ENCODE measurements at regions not wholly inside any gene's neighbourhood (a gene's known extent, or its start where the extent isn't known, plus 50 kb on each side); places are given as distances from the start of the nearest gene placed in this dataset.

DNA sequence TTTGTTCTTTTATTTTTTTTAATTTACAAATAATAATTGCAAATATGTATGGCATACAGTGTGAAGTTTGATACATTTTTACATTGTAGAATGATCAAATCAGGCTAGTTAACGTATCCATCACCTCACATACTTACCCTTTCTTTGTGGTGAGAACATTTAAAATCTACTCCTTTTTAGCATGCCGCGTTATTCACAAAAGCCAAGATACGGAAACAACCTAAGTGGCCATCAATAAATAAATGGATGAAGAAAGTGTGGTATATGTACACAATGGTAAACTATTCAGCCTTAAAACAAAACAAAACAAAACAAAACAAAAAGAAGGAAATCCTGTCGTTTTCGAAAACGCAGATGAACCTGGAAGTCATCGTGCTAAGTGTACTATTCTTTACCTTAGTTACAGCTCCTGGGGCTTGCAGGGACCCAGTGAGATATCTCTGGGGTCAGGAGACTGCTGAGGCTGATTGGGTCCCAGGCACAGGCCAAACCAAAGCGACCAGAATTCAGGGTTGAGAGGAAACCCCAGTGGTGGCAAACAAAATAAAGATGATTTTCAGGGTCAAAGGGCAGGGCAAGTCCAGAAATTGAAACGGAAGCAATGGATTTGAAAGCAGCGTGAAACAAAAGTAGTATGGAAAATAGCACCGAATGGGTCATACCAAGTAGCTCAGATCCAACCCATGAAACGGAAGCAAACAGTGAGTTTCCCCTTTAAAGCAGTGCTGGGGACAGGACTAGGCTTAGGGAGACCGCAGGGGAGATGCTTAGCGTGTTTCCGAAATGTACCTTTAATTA, 188.2 kb downstream of the PLPP3 start:
- no peak for DNase-seq (ENCODE audit: low spot score)

DNA sequence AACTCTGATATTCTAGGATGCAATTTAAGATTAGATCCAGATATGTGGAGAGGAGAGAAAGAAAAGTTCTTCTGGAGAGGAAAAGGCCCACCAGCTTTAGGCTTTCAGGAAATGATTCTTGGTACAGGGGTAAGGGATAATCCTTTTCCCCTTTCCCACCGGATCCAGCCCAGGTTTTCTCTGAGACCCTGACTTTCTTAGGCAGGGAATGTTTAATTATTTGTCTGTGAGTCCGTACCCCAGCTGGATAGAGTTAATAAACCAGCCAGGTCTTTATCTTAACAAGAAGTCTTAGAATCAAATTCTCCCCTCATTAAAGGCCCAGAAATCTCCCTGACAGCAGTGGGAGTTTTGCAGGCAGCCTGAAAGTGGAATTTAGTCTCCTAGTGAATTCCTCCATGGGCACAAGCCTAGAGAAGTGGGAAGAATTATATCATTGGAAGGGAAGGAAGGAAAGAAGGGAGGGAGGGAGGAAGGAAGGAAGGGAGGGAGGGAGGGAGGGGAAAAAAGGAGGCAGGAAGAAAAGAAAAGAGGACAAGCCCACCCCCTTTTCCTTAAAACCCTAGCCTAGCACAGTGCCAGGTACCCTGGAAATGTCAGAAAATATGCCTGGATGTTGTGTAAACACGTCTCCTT, 189.0 kb downstream of the PLPP3 start:
- DNase-seq (ENCODE audit: low spot score) = no peak

DNA sequence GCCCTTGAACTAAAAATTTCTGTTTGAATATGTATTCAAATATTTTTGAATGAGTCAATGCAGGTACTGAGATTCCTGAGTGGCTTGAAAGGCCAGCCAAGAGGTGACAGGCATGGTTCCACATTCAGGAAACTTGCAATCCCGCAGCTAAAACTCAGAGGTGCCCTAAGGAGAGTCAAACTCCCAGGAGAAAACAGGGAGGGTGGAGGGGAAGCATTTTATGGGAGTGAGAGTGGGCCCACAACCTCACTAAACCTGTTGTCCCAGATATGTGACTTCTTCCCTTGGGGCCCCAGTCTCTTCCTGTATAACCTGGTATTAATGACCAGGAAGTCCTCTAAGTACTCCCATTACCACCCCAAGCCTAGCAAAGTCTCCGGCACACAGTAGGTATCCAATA, 189.6 kb downstream of the PLPP3 start:
- no peak for DNase-seq (ENCODE audit: low spot score)

DNA sequence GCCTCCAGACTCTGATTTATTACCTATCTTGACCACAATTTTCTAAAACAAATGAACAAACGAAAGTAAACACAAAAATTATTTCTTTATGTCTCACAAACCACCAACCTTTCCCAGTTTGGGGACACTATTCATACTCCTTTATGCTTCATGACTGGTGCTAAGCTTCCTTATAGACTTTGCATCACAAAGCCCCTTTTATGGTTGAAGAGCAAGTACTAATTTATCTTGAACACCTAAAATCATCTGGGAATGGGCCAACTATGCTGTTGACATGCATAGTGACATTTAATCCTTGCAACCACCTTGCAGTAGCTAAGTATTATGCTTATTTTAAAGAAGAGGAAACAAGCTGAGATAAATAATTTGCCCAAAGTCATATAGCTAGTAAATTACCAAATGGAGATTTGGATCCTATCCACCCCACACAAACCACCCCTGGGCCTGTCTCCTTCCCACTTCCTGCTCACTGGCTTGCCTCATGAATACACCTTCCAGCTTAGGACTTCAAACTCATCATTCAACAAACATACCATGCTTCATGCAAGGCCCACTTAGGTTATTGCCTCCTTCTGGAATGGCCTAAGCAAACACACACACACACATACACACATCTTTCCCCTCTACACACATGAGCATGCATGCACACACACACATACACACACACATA, 192.2 kb downstream of the PLPP3 start:
- DNase-seq (ENCODE audit: low spot score) = no peak

DNA sequence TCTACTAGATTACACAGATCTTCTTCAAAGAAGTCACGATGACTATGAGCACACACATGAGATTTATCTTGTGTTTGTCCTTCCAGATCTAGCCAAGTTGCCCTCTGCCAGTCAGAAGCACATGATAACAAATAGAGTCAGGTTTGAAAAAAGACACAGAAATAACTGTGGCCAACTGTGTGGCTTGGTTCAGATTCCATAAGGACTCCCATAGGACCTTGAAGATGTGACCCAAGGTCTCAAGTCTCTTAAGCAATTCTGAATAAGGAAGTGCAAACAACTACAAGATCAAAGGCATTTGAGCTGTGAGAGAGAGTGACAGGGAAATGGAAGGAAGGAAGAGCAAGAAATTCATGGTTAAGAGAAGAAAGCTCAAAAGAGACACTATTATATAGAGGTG, 194.0 kb downstream of the PLPP3 start:
- DNase-seq (ENCODE audit: low spot score) = no peak

DNA sequence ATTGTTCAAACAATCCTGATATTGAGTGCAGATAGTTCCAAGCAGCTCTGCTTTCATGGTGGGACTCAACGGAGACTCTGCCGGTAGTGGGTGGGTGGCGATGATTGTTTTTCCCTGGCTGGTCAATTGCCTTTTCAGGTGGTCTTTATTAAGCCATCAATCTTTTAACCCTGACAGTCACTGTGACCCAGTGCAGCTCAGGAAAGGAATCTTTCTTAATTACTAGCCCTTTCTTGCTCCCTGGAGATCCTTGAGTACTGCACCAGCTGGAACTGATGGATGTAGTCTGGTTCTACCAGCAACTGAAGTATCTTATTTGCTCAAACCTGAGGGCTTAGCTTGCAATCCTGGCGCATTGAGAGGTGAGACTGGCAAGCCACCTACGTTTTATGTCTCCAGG, 196.4 kb downstream of the PLPP3 start:
- no peak for DNase-seq (ENCODE audit: low spot score)

DNA sequence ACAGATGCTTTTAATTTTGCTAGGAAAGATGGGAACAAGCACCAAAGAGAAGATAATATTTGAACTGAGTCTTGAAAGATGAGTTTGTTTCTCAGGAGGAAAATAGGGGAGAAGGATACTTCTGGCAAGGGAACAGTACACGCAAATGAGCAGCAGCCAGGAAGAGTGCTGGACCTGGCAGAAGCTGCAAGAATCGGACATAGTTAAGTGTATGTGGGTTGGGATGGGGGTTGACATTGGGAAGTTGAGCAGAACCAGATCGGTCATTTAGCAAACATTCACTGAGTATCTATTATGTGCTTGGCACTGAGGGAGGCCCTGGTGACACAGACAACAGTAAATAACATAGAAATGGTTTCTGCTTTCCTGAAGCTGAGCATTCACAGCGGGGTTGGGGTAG, 198.8 kb downstream of the PLPP3 start:
- no peak for DNase-seq (ENCODE audit: low spot score)

DNA sequence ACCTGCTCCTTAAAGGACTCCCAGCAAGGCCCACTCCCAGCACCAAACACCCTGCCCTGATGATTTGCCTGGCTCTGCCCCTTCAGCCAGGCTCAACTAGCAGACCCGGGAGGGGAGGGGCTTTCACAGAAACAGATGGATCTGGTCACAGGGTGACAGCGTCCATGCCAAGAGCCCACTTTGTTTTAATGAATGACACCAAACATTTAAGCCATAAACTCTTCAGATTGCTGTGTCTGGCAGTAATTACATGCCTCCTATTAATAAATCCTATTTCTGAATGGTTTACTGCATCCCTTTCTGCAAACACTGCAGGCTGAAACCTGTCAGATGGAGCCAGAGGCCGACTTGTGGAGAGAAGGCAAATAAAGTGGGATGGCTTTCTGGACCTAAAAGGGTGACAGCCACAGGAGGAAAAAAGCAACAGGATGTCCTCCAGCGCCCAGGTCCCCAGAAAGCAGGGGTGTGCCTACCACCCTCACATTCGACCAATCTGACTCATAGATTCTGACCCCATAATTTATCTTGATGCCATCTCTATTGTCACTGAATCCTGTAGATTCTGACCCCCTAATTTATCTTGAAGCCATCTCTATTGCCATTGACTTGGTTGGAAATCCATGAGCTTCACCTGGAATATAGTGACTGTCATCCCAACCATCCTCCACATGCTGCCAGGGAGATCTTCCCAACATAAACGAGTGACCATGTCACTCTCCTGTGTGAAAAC, 200.9 kb downstream of the PLPP3 start:
- no peak for DNase-seq (ENCODE audit: low spot score)

DNA sequence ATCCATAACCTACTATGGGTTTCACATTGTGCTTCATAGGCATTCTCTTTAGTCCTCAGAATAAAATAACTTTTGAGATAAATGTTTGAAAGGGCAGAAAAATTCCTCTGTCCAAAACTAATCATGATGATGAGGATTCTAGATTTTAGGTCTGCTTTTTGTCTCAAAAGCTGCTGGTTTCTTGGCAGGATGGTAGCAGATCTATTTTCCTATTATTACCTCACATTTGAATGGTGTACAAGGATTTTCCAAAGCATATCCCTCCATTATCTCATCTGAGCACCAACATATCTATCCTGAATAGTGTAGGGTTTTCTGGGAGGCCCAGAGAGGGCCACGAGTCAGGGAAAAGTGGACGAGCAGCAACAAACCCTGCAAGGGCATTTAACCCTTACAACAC, 201.9 kb downstream of the PLPP3 start:
- DNase-seq (ENCODE audit: low spot score) = no peak

DNA sequence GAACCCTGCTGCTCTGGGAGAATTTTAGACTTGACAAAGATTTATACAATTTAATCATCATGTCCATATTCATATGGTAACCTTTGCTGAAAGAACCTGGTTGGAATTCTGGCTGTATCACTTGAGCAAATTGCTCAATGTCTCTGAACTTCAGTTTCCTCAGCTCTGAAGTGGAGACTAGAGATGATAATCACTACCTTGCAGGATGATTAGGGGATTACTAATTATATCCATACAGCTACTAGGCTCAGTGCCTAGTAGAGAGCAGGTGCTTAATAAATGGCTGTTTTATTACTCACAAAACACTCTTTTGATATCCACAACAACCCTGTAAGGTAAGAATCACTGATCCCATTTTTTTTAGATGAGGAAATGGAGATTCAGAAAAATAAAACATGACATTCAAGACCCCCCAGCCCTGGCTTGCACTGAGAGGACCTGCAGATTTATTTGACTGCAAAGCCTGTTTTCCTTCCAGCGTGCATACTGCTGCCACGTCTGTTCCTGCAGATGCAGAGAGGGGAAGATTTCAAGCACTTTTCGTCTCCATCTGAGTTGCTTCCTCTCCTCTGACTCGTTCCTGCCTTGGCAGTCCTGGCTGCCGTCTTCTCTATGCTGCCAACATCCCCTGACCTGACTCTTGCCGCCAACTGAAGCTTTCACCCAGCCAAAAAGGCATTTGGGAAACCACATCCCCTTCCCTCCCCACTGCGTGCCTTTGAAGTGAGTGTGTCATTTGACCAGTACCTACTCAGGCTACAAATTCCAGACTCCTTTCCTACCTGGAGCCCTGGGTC, 203.0 kb downstream of the PLPP3 start:
- no peak for DNase-seq (ENCODE audit: low spot score)

DNA sequence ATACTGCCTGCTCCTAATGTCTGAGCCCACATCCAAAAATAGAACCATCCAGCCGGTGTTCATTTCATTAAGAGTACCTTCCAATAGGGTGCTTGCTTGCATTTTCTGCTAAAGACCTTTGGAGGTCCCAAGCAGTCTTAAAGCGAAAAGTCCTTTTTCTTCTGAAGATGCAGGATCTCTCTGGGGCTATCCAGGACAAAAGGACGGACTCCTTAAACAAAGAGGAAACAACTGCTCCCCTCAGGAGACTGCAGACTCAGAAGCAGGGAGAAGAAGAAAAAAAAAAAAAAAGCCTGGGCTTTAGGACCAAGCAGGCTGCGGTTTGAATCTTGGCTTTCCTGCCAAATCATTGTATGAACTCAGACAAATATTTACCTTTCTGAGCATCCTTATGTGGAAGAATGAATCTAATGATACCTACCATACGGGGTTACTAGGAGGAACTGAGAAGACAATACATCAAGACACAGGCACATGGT, 204.0 kb downstream of the PLPP3 start:
- DNase-seq (ENCODE audit: low spot score) = no peak

DNA sequence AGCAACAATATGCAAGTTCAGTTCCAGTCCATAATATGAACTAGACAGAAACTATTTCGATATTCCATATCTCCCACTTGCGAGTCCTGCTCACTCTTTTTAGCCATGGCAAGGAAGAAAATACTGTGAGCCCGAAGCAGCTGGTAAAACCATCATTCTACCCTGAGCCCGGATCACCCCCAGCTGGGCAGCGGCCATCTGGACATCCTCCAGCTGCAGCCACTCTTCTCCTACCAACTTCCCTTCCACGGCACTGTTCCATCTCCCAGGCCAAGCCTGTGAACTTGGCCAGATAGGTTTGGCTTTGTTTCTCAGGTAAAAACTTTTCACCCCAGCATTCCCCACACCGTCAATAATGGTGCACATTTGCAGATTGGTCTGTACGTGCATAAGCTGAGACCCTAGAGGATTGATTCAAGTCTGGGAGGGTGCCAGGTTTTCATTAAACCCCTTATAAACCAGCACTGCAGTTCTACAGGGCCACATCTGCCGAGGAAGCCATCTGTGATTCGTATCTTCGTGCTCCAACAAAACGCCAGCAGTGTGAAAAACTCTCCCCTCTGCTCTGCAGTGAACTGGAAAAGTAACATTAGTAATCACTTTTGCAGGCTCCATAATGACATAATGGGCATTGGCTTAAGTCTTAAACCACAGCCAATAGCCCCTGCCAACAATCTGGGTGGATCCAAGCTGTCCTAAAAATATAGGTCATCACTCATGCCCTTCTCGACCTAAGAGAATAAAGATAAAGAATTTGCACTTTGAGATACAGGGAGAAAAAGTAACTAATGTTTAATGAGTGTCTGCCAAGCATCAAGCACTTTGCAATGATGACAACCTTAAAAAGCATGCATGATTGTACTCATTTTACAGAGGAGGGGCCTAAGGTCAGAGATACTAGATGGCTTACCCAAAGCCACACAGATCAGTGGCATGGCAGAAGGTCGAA, 205.1 kb downstream of the PLPP3 start:
- DNase-seq (ENCODE audit: low spot score) = no peak

DNA sequence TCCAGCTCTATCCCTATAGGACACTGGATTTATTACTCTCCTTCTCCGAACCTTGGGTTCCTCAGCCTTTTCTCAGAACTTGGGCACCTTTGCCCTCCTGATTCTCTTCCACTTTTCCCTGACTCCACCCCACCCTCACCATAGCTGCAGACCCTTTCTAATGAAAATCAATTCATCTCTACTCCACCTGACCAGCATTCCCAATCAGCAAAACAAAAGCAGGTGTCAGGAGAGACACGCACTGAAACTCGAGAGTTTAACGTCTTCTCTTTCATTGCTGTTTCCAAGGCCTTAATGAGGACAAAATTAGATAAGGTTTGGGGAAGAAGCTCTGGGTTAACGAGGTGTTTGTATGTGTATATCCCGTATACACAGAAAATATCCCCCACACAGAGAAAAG, 208.8 kb downstream of the PLPP3 start:
- DNase-seq (ENCODE audit: low spot score) = no peak

DNA sequence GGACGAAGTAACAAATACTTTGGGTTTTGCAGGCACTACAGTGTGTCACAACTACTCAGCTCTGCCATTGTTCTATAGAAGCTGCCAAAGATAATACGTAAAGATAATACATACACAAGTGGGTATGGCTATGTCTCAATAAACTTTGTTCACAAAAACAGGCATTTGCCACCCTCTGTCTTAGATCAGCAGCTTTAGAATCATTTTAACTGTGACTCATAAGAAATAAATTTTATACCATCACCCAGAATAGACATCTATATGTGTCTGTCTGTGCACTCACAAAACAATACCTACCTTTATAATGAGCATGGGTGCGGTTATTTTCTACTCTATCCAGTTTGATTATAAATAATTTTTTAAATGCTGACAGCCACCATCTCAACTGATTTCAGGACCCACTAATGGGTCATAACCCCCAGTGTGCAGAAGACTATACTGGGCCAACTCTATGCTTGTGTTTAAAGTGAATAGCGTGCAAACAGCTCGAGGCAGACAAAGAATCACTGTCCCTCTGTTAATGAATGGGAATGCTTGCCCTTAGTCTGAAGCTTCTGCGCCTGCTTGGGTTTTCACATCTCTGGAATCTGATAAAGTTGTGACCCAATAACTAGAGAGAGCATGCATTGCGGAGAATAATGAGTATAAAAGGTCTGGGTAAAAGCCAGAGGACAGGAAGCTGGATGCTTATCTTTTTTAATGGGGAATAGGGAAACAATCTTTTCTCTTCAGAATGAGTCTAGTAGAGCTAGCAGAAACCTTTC, 216.2 kb downstream of the PLPP3 start:
- no peak for DNase-seq (ENCODE audit: low spot score)

DNA sequence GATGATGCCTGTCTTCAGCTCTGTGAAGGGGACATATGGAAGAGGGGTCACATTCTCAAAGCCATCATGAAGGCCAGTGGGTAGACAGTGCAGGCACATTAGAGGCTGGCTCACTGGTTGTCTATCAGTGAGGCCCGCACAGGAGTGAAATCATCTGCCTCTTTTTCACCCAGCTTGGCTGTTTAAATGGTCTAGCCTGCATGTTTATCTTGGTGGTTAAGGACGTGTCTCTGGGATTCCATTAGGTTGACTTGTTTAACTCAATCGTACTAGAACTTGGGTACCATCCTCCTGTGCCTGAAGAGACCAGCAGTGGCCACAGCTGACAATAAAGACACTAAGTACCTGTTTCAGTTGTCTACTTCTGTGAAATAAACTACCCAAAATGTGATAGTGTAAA, 219.3 kb downstream of the PLPP3 start:
- DNase-seq (ENCODE audit: low spot score) = no peak

DNA sequence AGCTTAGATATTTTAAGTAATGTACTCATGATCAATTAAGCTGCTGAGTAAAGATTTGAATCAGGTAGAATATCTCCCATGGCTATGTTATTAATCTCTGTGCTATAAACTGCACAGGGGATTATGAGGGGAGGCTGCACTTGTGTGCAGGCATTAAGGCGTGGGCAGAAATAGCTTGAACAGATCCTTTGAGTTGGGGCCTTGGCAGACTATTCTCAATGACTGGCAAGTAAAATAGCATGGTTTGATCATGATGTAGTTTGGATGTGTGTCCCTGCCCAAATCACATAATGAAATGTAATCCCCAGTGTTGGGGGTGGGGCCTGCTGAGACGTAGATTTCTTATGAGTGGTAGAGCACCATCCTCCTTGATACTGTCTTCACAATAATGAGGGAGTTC, 220.3 kb downstream of the PLPP3 start:
- DNase-seq (ENCODE audit: low spot score) = no peak

DNA sequence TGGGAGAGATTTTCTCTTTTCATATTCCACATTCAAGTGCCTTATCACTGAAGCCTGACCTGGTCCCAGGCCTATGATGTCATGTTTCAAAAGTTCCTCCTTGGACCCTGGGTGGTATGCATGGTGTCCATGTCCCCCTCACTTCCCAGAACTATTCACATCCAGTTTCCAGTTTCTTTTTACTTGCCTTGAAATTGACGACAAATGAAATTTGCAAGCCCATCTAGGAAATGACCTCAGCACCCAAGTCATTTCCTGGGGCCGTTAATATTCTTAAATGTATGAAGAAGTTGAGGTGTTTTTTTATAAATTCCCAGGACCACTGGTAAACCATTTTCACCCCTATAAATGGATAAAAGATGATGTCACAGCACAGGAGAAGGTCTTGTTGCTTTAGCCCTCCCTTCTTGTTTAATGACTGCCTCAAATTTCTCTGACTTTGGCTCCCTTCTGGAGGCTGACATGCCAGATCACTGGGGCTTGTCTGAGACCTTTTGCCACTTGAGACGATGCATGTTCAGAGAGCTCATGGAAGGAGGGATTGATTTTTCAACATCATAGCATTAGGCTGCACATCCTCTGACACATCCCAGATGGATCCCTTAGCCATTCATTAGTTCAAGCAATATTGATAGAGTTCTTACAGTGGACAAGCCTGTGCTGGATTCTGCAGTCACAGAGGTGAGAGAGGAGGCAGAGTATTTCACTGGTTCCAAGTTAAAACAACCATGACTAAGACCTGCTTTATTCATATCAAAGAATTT, 221.3 kb downstream of the PLPP3 start:
- no peak for DNase-seq (ENCODE audit: low spot score)

DNA sequence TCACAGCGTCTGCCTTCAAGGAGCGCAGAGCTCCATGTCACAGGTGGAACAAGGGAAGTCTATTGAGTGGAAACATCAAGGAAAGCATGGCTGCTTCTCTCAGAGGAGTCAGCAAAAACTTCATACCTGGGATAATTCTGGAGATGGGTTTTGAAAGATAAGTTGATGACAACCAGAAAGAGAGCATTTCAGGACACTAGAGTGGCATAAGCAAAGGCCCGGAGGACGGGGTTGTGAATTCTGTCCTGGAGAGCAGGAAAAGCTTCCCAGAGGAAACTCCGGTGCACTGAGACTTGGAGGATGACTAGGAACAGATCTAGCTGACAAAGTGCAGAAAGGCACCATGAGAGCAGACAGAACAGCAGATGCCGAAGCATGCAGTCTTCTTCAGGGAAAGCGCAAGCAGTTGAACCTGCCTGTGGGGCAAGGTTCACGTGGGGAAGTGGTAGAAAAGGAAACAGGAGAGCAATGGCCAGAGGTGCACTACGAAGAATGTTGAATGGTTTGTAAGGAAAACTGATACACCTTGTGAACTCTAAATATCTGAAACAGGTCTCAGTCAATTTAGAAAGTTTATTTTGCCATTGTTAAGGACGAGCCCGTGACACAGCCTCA, 222.9 kb downstream of the PLPP3 start:
- DNase-seq (ENCODE audit: low spot score) = no peak

DNA sequence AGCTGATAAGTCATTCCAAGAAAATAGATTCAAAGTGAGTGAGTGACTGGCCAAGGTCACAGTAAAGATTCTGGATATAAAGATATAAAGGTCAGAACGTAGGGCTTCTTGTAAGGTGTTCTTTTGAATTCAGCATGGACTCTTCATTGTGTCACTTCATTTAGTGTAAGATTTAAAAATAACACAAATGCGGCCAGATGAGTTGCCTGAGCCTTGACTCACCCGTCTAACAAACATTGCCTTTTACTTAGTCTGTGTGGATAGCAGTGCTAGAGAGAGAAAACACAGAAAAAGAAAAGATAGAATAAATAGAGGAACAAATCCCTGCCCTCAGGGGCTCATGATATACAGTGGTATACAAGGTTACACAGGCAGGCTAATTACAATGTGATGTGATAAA, 223.4 kb downstream of the PLPP3 start:
- DNase-seq (ENCODE audit: low spot score) = no peak

Data from CD4-positive, alpha-beta T cell treated with Interleukin-15 for 4 hours (primary cell).